Caco-2 (cell line): ENCODE measurements at regions not wholly inside any gene's neighbourhood (a gene's known extent, or its start where the extent isn't known, plus 50 kb on each side); places are given as distances from the start of the nearest gene placed in this dataset.

Experiments used
- BruUV-seq: library from RNA; stranded (reverse); fragments of 400-500 nt; replicated peaks from 2 replicates; lab custom pipeline; 2021; lab: Mats Ljungman, UMichigan
- CTCF ChIA-PET: fragments of 300-600 bp; sonication (Branson Sonifier 250); formaldehyde crosslinking; loops from one replicate; lab custom pipeline; 2022; ENCODE audit warnings: antibody characterized with exemption; lab: Charles Lee
- POLR2A ChIA-PET: fragments of 300-600 bp; sonication (Branson Sonifier 250); formaldehyde crosslinking; loops from one replicate; lab custom pipeline; 2022; ENCODE audit warnings: antibody characterized with exemption; lab: Charles Lee
- DNase-seq, 2 experiments: peaks; one replicate each; pipeline versions ENCODE4 v3.0.0 to v3.0.0-alpha.2; 2020 to 2022
- H3K27me3 ChIP-seq: replicated peaks from 2 replicates; pipeline ENCODE4 v1.6.0; 2011; ENCODE audit warnings: low read length; ENCODE audit not compliant: control insufficient read depth, insufficient read depth
- H3K36me3 ChIP-seq: 2 replicates; pipeline ENCODE4 v1.5.1; 2011; ENCODE audit warnings: low read length; ENCODE audit not compliant: control insufficient read depth, insufficient read depth
- H3K4me1 ChIP-seq: fragments of 250-450 bp; sonication (Bioruptor Pico); 2 replicates; pipeline ENCODE4 v1.5.1; 2020; ENCODE audit warnings: mild to moderate bottlenecking
- H3K4me3 ChIP-seq: 2 replicates; pipeline ENCODE4 v1.5.1; 2011; ENCODE audit warnings: low read depth, mild to moderate bottlenecking, control low read depth, low read length
- H3K9me3 ChIP-seq: fragments of 250-450 bp; sonication (Bioruptor Pico); 2 replicates; pipeline ENCODE4 v1.5.1; 2020; ENCODE audit warnings: mild to moderate bottlenecking, moderate library complexity
- H3K27ac Mint-ChIP-seq: one replicate; pipeline ENCODE4 v1.8.0; 2022; ENCODE audit warnings: mixed read lengths; ENCODE audit not compliant: unreplicated experiment
- H3K27me3 Mint-ChIP-seq: one replicate; pipeline ENCODE4 v1.8.0; 2022; ENCODE audit warnings: mixed read lengths; ENCODE audit not compliant: insufficient read depth, unreplicated experiment
- H3K36me3 Mint-ChIP-seq: one replicate; pipeline ENCODE4 v1.8.0; 2022; ENCODE audit warnings: mild to moderate bottlenecking, mixed read lengths; ENCODE audit not compliant: insufficient read depth, unreplicated experiment
- H3K4me1 Mint-ChIP-seq: one replicate; pipeline ENCODE4 v1.8.0; 2022; ENCODE audit warnings: low read depth, mixed read lengths; ENCODE audit not compliant: unreplicated experiment
- H3K4me3 Mint-ChIP-seq: one replicate; pipeline ENCODE4 v1.8.0; 2022; ENCODE audit warnings: mild to moderate bottlenecking, moderate library complexity, mixed read lengths; ENCODE audit not compliant: unreplicated experiment
- H3K9me3 Mint-ChIP-seq: one replicate; pipeline ENCODE4 v1.8.0; 2022; ENCODE audit warnings: mixed read lengths; ENCODE audit not compliant: unreplicated experiment
- CTCF ChIP-seq, 2 experiments: fragments of 200-600 bp in 1 of 2; IDR thresholded peaks; 1 replicate in 1 of 2; 2 replicates in 1 of 2; pipeline versions ENCODE4 v1.5.1 to v1.8.0; 2011 to 2022; ENCODE audit warnings: antibody characterized with exemption in 1 of 2, control low read depth in 1 of 2, inconsistent platforms in 1 of 2, low read depth in 1 of 2, low read length in 1 of 2, mild to moderate bottlenecking in 1 of 2, moderate library complexity in 1 of 2; ENCODE audit not compliant: insufficient read depth in 1 of 2, severe bottlenecking in 1 of 2, unreplicated experiment in 1 of 2
- intact Hi-C: fragments of 100-400 bp; cut with micrococcal nuclease; formaldehyde crosslinking; loops from one replicate; pipeline ENCODE4 v1.10.0; 2022; ENCODE audit not compliant: unreplicated experiment

- Histone ChIP-seq H3K27me3 (no peaks in the 10 kb centered on the region), H3K4me1 (peaks cover 4% of the 10 kb centered on the region; the same call in 1 of the 2 replicates), H3K36me3 (no peaks in the 10 kb centered on the region), H3K9me3 (no peaks in the 10 kb centered on the region), H3K4me3 (no peak overlapping the region)
- no peaks in the 10 kb centered on the region for H3K36me3 Mint-ChIP-seq
- H3K27ac Mint-ChIP-seq: no peak overlapping the region
- no peak for DNase-seq
- no peak overlapping the region for H3K4me3 Mint-ChIP-seq
- ChIA-PET POLR2A (interaction anchor here (0.5 kb wide), 1 partner anchor 836 kb away, joined by 3 read pairs; no protein-coding TSS in a partner anchor), CTCF (no interaction called here)
- intact Hi-C loops: no loop called here
- TF ChIP-seq CTCF (IDR thresholded peaks at IDR 0.05; ENCODE audit: insufficient read depth in 1 of 2, low read depth in 1 of 2, low read length in 1 of 2, severe bottlenecking in 1 of 2, unreplicated experiment in 1 of 2): no peak
- H3K27me3 Mint-ChIP-seq: peaks cover 18% of the 10 kb centered on the region
- no TSS peak for BruUV-seq
- H3K9me3 Mint-ChIP-seq: no peaks in the 10 kb centered on the region
- peaks cover 6% of the 10 kb centered on the region for H3K4me1 Mint-ChIP-seq
These were observed 396.8 kb upstream of the PODXL start for GRCh38 chr7:131953184-131953583.

GRCh38 chr7:131952365-131952764 is 395.9 kb upstream of the PODXL start:
- Mint-ChIP-seq H3K4me1 (peaks cover 6% of the 10 kb centered on the region), H3K9me3 (no peaks in the 10 kb centered on the region), H3K27ac (no peak overlapping the region), H3K4me3 (no peak overlapping the region), H3K27me3 (peaks cover 14% of the 10 kb centered on the region), H3K36me3 (no peaks in the 10 kb centered on the region)
- peaks cover 4% of the 10 kb centered on the region; the same call in 1 of the 2 replicates for H3K4me1 ChIP-seq
- H3K36me3 ChIP-seq: no peaks in the 10 kb centered on the region
- H3K9me3 ChIP-seq: no peaks in the 10 kb centered on the region
- ChIA-PET POLR2A (no interaction called here), CTCF (no interaction called here)
- H3K4me3 ChIP-seq: no peak overlapping the region
- DNase-seq: no peak
- TF ChIP-seq CTCF (IDR thresholded peaks at IDR 0.05; ENCODE audit: insufficient read depth in 1 of 2, low read depth in 1 of 2, low read length in 1 of 2, severe bottlenecking in 1 of 2, unreplicated experiment in 1 of 2): no peak
- no TSS peak for BruUV-seq
- intact Hi-C loops: no loop called here
- H3K27me3 ChIP-seq: no peaks in the 10 kb centered on the region

GRCh38 chr7:131950758-131951157 is 394.3 kb upstream of the PODXL start:
- POLR2A ChIA-PET: no interaction called here
- no peak for TF ChIP-seq CTCF (IDR thresholded peaks at IDR 0.05; ENCODE audit: insufficient read depth in 1 of 2, low read depth in 1 of 2, low read length in 1 of 2, severe bottlenecking in 1 of 2, unreplicated experiment in 1 of 2)

More at GRCh38 chr7:131950758-131951157, 394.3 kb upstream of the PODXL start:
- no peak for DNase-seq
- Mint-ChIP-seq H3K4me3 (no peak overlapping the region), H3K27me3 (peaks cover 14% of the 10 kb centered on the region), H3K4me1 (peaks cover 6% of the 10 kb centered on the region), H3K27ac (no peak overlapping the region), H3K9me3 (no peaks in the 10 kb centered on the region), H3K36me3 (no peaks in the 10 kb centered on the region)
- Histone ChIP-seq H3K4me1 (peaks cover 5% of the 10 kb centered on the region; the same call in 1 of the 2 replicates), H3K9me3 (no peaks in the 10 kb centered on the region), H3K27me3 (no peaks in the 10 kb centered on the region), H3K36me3 (no peaks in the 10 kb centered on the region), H3K4me3 (no peak overlapping the region)
- intact Hi-C loops: no loop called here
- CTCF ChIA-PET: no interaction called here
- no TSS peak for BruUV-seq
